K562 (cell line): ENCODE measurements at regions not wholly inside any gene's neighbourhood (a gene's known extent, or its start where the extent isn't known, plus 50 kb on each side); places are given as distances from the start of the nearest gene placed in this dataset.

Source experiments
- ATAC-seq: fragments of 200-7000 bp; cut with Tn5 transposase; 3 replicates; pipeline ENCODE4 v1.9.1; 2020; ENCODE audit warnings: moderate library complexity
- BruUV-seq: library from RNA; stranded (reverse); fragments of 400-500 nt; replicated peaks from 2 replicates; lab custom pipeline; 2021; lab: Mats Ljungman, UMichigan
- CTCF ChIA-PET: fragments of 300-600 bp; formaldehyde crosslinking; extraction: SDS; loops from one replicate; lab custom pipeline; 2021; ENCODE audit warnings: low intra/inter-chr PET ratio; lab: Yijun Ruan, JAX
- POLR2A ChIA-PET: fragments of 300-600, 350-650 bp; sonication (Branson Sonifier 250); formaldehyde crosslinking; extraction: SDS; loops from one replicate; lab custom pipeline; 2021; ENCODE audit warnings: antibody characterized with exemption, inconsistent platforms; lab: Yijun Ruan, JAX
- DNase-seq, 4 experiments: peaks; one replicate each; pipeline versions ENCODE4 v3.0.0 to v3.0.0-alpha.2; 2011 to 2018; ENCODE audit warnings: low spot score in 3 of 4, mixed read lengths in 3 of 4; ENCODE audit errors: extremely low read depth in 1 of 4
- FAIRE-seq: peaks from 2 replicates; lab custom pipeline; 2011; peaks lifted over from hg19 to GRCh38; lab: Jason Lieb, UNC
- H2AFZ ChIP-seq: 2 replicates; pipeline ENCODE4 v1.6.0; 2011; ENCODE audit warnings: low read depth, low read length, control low read depth, inconsistent platforms
- H3K27ac ChIP-seq: fragments of 200-600 bp; 3 replicates; pipeline ENCODE4 v1.8.0; 2011; ENCODE audit warnings: low read depth, mild to moderate bottlenecking, control low read depth, inconsistent platforms, low read length, moderate library complexity, mixed read lengths; ENCODE audit errors: extremely low read depth
- H3K27me3 ChIP-seq, 2 experiments: fragments of 300-600 bp in 1 of 2; 2 replicates in 1 of 2; 3 replicates in 1 of 2; pipeline versions ENCODE4 v1.6.0 to v1.8.0; 2011; ENCODE audit warnings: inconsistent platforms in 2 of 2, low read length in 2 of 2, mild to moderate bottlenecking in 1 of 2, mixed read lengths in 1 of 2, moderate library complexity in 1 of 2; ENCODE audit not compliant: control insufficient read depth in 2 of 2, insufficient read depth in 2 of 2
- H3K36me3 ChIP-seq: fragments of 300-600 bp; 3 replicates; pipeline ENCODE4 v1.8.0; 2011; ENCODE audit warnings: mild to moderate bottlenecking, low read length, inconsistent platforms; ENCODE audit not compliant: control insufficient read depth, insufficient read depth
- H3K4me1 ChIP-seq, 2 experiments: fragments of 200-600 bp in 1 of 2; replicated peaks in 1 of 2; 2 replicates in 1 of 2; 3 replicates in 1 of 2; pipeline versions ENCODE4 v1.5.1 to v1.8.0; 2011; ENCODE audit warnings: inconsistent platforms in 2 of 2, low read length in 2 of 2, mild to moderate bottlenecking in 1 of 2, mixed read lengths in 1 of 2, moderate library complexity in 1 of 2; ENCODE audit not compliant: control insufficient read depth in 2 of 2, insufficient read depth in 2 of 2
- H3K4me2 ChIP-seq: 2 replicates; pipeline ENCODE4 v1.6.1; 2011; ENCODE audit warnings: low read length, control low read depth, inconsistent platforms, mixed read lengths; ENCODE audit not compliant: insufficient read depth
- H3K4me3 ChIP-seq: fragments of 200-600 bp; sonication (generic), shearing (Covaris generic); 2 replicates; pipeline ENCODE4 v1.5.1; 2016; ENCODE audit warnings: control low read depth, inconsistent platforms
- H3K79me2 ChIP-seq: fragments of 200-600 bp; 3 replicates; pipeline ENCODE4 v1.8.0; 2011; ENCODE audit warnings: low read length, inconsistent platforms; ENCODE audit not compliant: control insufficient read depth, insufficient read depth
- H3K9ac ChIP-seq, 2 experiments: 2 replicates each; pipeline versions ENCODE4 v1.6.0 to v1.6.1; 2011; ENCODE audit warnings: low read depth in 2 of 2, low read length in 2 of 2, control low read depth in 1 of 2, inconsistent platforms in 1 of 2, mild to moderate bottlenecking in 1 of 2, mixed read lengths in 1 of 2; ENCODE audit not compliant: insufficient read depth in 1 of 2
- H3K9me1 ChIP-seq: one replicate; pipeline ENCODE4 v1.6.0; 2011; ENCODE audit warnings: inconsistent platforms, mild to moderate bottlenecking, low read length, moderate library complexity; ENCODE audit not compliant: control insufficient read depth, insufficient read depth
- H3K9me3 ChIP-seq: replicated peaks from 2 replicates; pipeline ENCODE4 v1.5.1; 2011; ENCODE audit warnings: low read depth, low read length, inconsistent platforms; ENCODE audit not compliant: control insufficient read depth, insufficient read depth
- H4K20me1 ChIP-seq: replicated peaks from 2 replicates; pipeline ENCODE4 v1.6.1; 2011; ENCODE audit warnings: low read length, inconsistent platforms, mixed read lengths; ENCODE audit not compliant: control insufficient read depth, insufficient read depth
- C11orf30 ChIP-seq: fragments of 450-650 bp; IDR thresholded peaks from 2 replicates; pipeline ENCODE4 v1.6.1; 2016; ENCODE audit warnings: low read depth, mild to moderate bottlenecking
- CREB1 ChIP-seq, 2 experiments: sonication (generic) in 1 of 2; formaldehyde crosslinking in 1 of 2; IDR thresholded peaks; 2 replicates each; pipeline versions ENCODE4 v1.6.1 to v1.8.0; 2012 to 2022; ENCODE audit warnings: inconsistent platforms in 1 of 2, mild to moderate bottlenecking in 1 of 2, missing genetic modification reagents in 1 of 2, moderate library complexity in 1 of 2
- ETV5 ChIP-seq: sonication (generic); formaldehyde crosslinking; IDR thresholded peaks from 2 replicates; pipeline ENCODE4 v1.4.0; 2020; ENCODE audit warnings: low read depth, mild to moderate bottlenecking, missing genetic modification reagents
- MAFF ChIP-seq: IDR thresholded peaks from 2 replicates; pipeline ENCODE4 v1.6.1; 2012; ENCODE audit warnings: low read length, improper control_type of control experiment
- MAFG ChIP-seq: fragments of 450-650 bp; conservative IDR thresholded peaks from 2 replicates; pipeline ENCODE4 v1.6.1; 2016; ENCODE audit warnings: missing genetic modification characterization, missing compliant biosample characterization
- MAFK ChIP-seq: IDR thresholded peaks from 2 replicates; pipeline ENCODE4 v1.6.1; 2011; ENCODE audit warnings: low read length, improper control_type of control experiment
- RBM22 ChIP-seq: fragments of 200-400 bp; formaldehyde crosslinking; IDR thresholded peaks from 2 replicates; pipeline ENCODE4 v1.6.1; 2018; ENCODE audit warnings: low read length, low read depth; ENCODE audit not compliant: poor library complexity, severe bottlenecking
- SIRT6 ChIP-seq: IDR thresholded peaks from one replicate; pipeline ENCODE4 v1.6.1; 2012; ENCODE audit warnings: low read depth, mild to moderate bottlenecking, control low read depth, inconsistent platforms, low read length, moderate library complexity
- SIX5 ChIP-seq, 2 experiments: IDR thresholded peaks; 2 replicates each; pipeline ENCODE4 v1.6.1; 2011; ENCODE audit warnings: low read length in 2 of 2, borderline replicate concordance in 1 of 2, low read depth in 1 of 2, mild to moderate bottlenecking in 1 of 2, moderate library complexity in 1 of 2; ENCODE audit not compliant: insufficient read depth in 1 of 2
- SP1 ChIP-seq: sonication (generic); formaldehyde crosslinking; IDR thresholded peaks from 2 replicates; pipeline ENCODE4 v1.8.1; 2022; ENCODE audit warnings: mild to moderate bottlenecking, missing genetic modification reagents
- ZNF146 ChIP-seq: IDR thresholded peaks from one replicate; pipeline ENCODE4 v1.6.1; 2018; ENCODE audit warnings: missing compliant biosample characterization; ENCODE audit not compliant: unreplicated experiment
- ZNF316 ChIP-seq: fragments of 450-650 bp; IDR thresholded peaks from 2 replicates; pipeline ENCODE4 v1.6.1; 2016
- ZNF780A ChIP-seq: fragments of 250-450 bp; sonication (Bioruptor Pico); IDR thresholded peaks from 2 replicates; pipeline ENCODE4 v1.5.0; 2021; ENCODE audit warnings: mild to moderate bottlenecking
- WGBS: fragments of 100-300 bp; shearing (Covaris generic); methylation state at CpG from one replicate; pipeline ENCODE4 v1.1.6; 2016; ENCODE audit warnings: low coverage, mixed read lengths; ENCODE audit not compliant: insufficient coverage; ENCODE audit errors: missing lambda C conversion rate; 5-methylcytosine and 5-hydroxymethylcytosine counted together
- in situ Hi-C: fragments of 300-500 bp; cut with MboI; formaldehyde crosslinking; loops from 4 replicates; pipeline ENCODE4 v1.15.0; 2018; ENCODE audit warnings: inconsistent platforms, mixed read lengths
- intact Hi-C: fragments of 100-400 bp; cut with micrococcal nuclease; formaldehyde crosslinking; loops from 2 replicates; pipeline ENCODE4 v1.14.2; 2022

GRCh38 chr5:110053205-110053604 is 363.5 kb downstream of the MAN2A1 start:
- CTCF ChIA-PET = no interaction called here
- Histone ChIP-seq H3K27ac (no peak overlapping the region), H2AFZ (no peak overlapping the region), H3K9ac (no peak overlapping the region), H3K4me1 (no peaks in the 10 kb centered on the region), H3K36me3 (no peaks in the 10 kb centered on the region), H3K79me2 (no peaks in the 10 kb centered on the region), H3K9me1 (no peaks in the 10 kb centered on the region), H4K20me1 (no peaks in the 10 kb centered on the region)
- intact Hi-C loops = no loop called here
- ATAC-seq (no peak), DNase-seq (no peak)
- no TSS peak for BruUV-seq
- TF ChIP-seq MAFF (0 out of 2 replicates have a peak, but pooled peaks have one; percentile 22), SIX5 (IDR thresholded peaks at IDR 0.05; ENCODE audit: borderline replicate concordance in 1 of 2, insufficient read depth in 1 of 2, low read depth in 1 of 2, low read length in 2 of 2) (no peak), ETV5 (CRISPR knock-in tag) (no peak), C11orf30 (peak; percentile 29; the same call in 1 of the 2 replicates), MAFG (tag) (peak; percentile 26; the same call in 1 of the 2 replicates), ZNF316 (peak; percentile 49; the same call in 1 of the 2 replicates), SP1 (CRISPR knock-in tag) (no peak), ZNF780A (no peak), MAFK (peak; percentile 20; the same call in 1 of the 2 replicates), ZNF146 (no peak), CREB1 (IDR thresholded peaks at IDR 0.05) (no peak), CREB1 (CRISPR knock-in tag; IDR thresholded peaks at IDR 0.05) (no peak), SIRT6 (no peak), RBM22 (no peak)
- TF ChIP-seq, all 486 proteins: peak for 5
- Histone ChIP-seq H3K4me2 (no peak overlapping the region), H3K4me3 (no peak overlapping the region), H3K9me3 (no peaks in the 10 kb centered on the region), H3K27me3 (no peaks in the 10 kb centered on the region)
- POLR2A ChIA-PET = no interaction called here
- FAIRE-seq = no peak
- WGBS = 0% methylated on average over 1 of the region's 1 CpG
- in situ Hi-C loops = no loop called here
